ENCODE measurements at regions not wholly inside any gene's neighbourhood (a gene's known extent, or its start where the extent isn't known, plus 50 kb on each side); places are given as distances from the start of the nearest gene placed in this dataset.

DNA sequence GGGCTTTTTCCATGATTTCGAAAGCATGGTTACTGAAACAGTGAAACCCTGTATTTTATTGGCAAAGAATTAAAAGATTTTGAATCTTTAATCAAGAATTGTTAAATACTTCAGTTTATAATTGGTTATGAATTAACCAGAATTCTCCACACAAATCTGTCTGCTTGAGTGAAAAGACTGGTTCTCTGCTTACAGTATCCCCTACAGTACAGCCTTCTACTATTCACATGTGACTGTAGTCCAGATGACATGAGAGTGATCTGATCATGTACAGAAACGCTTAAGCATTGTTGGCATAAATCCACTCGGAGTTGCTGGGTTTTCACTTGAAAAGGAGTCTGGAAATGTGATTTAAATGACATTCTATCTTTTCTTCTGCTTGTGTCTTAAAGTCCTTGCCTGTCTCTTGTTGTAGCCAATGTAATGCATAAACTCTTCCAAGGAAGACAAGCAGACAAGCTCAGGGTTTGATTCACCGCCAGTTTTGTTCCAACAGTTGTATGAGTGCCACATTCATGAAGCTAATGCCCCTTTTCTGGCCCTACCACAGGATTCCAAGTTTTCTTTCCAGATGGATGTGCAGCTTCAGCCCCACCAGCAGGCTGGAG, 222.0 kb upstream of the LRIG3 start:
- Histone ChIP-seq H3K36me3 (ENCODE audit: control insufficient read depth, insufficient read depth, low read length) (no peaks in the 10 kb centered on the region), H3K9me3 (no peaks in the 10 kb centered on the region), H3K4me1 (no peaks in the 10 kb centered on the region), H3K4me3 (ENCODE audit: low read depth, low read length) (no peak overlapping the region), H3K27me3 (replicated peaks; ENCODE audit: control insufficient read depth, insufficient read depth, low read length) (no peaks in the 10 kb centered on the region)
- no peaks in the 10 kb centered on the region for H3K36me3 Mint-ChIP-seq (ENCODE audit: insufficient read depth, unreplicated experiment)
- no peak overlapping the region for H3K27ac Mint-ChIP-seq (ENCODE audit: unreplicated experiment)
- TF ChIP-seq, protein P1, sequence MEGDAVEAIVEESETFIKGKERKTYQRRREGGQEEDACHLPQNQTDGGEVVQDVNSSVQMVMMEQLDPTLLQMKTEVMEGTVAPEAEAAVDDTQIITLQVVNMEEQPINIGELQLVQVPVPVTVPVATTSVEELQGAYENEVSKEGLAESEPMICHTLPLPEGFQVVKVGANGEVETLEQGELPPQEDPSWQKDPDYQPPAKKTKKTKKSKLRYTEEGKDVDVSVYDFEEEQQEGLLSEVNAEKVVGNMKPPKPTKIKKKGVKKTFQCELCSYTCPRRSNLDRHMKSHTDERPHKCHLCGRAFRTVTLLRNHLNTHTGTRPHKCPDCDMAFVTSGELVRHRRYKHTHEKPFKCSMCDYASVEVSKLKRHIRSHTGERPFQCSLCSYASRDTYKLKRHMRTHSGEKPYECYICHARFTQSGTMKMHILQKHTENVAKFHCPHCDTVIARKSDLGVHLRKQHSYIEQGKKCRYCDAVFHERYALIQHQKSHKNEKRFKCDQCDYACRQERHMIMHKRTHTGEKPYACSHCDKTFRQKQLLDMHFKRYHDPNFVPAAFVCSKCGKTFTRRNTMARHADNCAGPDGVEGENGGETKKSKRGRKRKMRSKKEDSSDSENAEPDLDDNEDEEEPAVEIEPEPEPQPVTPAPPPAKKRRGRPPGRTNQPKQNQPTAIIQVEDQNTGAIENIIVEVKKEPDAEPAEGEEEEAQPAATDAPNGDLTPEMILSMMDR (IDR thresholded peaks at IDR 0.05; ENCODE audit: insufficient read depth in 1 of 2, low read depth in 1 of 2, low read length in 1 of 2, severe bottlenecking in 1 of 2, unreplicated experiment in 1 of 2): no peak
- no peak for DNase-seq
- H3K9me3 Mint-ChIP-seq (ENCODE audit: unreplicated experiment): no peaks in the 10 kb centered on the region
- H3K27me3 Mint-ChIP-seq (ENCODE audit: insufficient read depth, unreplicated experiment): no peaks in the 10 kb centered on the region
- no TSS peak for BruUV-seq (replicated peaks)
- intact Hi-C loops (cut with micrococcal nuclease; ENCODE audit: unreplicated experiment): no loop called here
- H3K4me1 Mint-ChIP-seq (ENCODE audit: low read depth, unreplicated experiment): no peaks in the 10 kb centered on the region
- CTCF ChIA-PET: no interaction called here
- POLR2A ChIA-PET: no interaction called here
- H3K4me3 Mint-ChIP-seq (ENCODE audit: unreplicated experiment): no peak overlapping the region

DNA sequence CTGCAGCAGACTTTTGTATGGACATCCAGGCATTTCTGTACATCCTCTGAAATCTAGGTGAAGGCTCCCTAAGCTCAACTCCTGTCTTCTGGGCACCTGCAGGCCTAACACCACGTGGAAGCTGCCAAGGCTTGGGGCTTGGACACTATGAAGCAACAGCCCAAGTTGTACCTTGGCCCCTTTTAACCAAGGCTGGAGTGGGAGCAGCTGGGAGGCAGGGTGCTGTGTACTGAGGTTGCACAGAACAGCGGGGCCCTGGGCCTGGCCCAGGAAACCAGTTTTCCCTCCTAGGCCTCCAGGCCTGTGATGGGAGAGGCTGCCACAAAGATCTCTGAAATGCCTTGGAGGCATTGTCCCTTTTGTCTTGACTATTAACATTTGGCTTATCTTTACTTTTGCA, 214.4 kb upstream of the LRIG3 start:
- H3K36me3 ChIP-seq (ENCODE audit: control insufficient read depth, insufficient read depth, low read length): no peaks in the 10 kb centered on the region
- H3K4me3 ChIP-seq (ENCODE audit: low read depth, low read length): no peak overlapping the region
- POLR2A ChIA-PET: no interaction called here
- no peaks in the 10 kb centered on the region for H3K4me1 ChIP-seq
- Mint-ChIP-seq H3K4me3 (ENCODE audit: unreplicated experiment) (no peak overlapping the region), H3K27ac (ENCODE audit: unreplicated experiment) (no peak overlapping the region), H3K9me3 (ENCODE audit: unreplicated experiment) (peaks cover 10% of the 10 kb centered on the region), H3K36me3 (ENCODE audit: insufficient read depth, unreplicated experiment) (no peaks in the 10 kb centered on the region), H3K4me1 (ENCODE audit: low read depth, unreplicated experiment) (no peaks in the 10 kb centered on the region), H3K27me3 (ENCODE audit: insufficient read depth, unreplicated experiment) (no peaks in the 10 kb centered on the region)
- TF ChIP-seq, protein P1 (IDR thresholded peaks at IDR 0.05; ENCODE audit: insufficient read depth in 1 of 2, low read depth in 1 of 2, low read length in 1 of 2, severe bottlenecking in 1 of 2, unreplicated experiment in 1 of 2): no peak
- BruUV-seq (replicated peaks): no TSS peak
- DNase-seq: no peak
- intact Hi-C loops (cut with micrococcal nuclease; ENCODE audit: unreplicated experiment): no loop called here
- H3K9me3 ChIP-seq: no peaks in the 10 kb centered on the region
- H3K27me3 ChIP-seq (replicated peaks; ENCODE audit: control insufficient read depth, insufficient read depth, low read length): no peaks in the 10 kb centered on the region
- CTCF ChIA-PET: no interaction called here

DNA sequence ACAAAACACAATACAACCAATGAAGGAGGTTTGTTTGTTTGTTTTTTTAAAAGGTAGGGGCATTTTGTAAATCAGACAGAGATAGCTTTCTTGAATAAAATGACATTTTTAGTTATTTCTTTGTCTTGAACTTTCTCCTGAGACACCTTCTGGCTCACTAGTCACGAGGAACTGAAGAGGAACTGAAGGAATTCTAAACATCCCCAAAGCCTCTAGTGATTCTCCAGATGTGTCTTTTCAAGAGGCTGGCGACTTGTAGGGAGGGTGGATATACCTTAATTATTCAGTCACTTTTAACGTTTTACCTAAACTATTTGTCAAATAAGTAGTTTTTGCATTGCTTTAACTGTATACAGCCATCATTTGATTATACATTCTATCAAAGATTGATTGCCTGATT, 211.2 kb upstream of the LRIG3 start:
- TF ChIP-seq, protein P1 (IDR thresholded peaks at IDR 0.05; ENCODE audit: insufficient read depth in 1 of 2, low read depth in 1 of 2, low read length in 1 of 2, severe bottlenecking in 1 of 2, unreplicated experiment in 1 of 2): no peak
- ChIA-PET CTCF (no interaction called here), POLR2A (no interaction called here)
- Mint-ChIP-seq H3K27me3 (ENCODE audit: insufficient read depth, unreplicated experiment) (peaks cover 3% of the 10 kb centered on the region), H3K36me3 (ENCODE audit: insufficient read depth, unreplicated experiment) (no peaks in the 10 kb centered on the region), H3K27ac (ENCODE audit: unreplicated experiment) (no peak overlapping the region), H3K4me3 (ENCODE audit: unreplicated experiment) (no peak overlapping the region), H3K4me1 (ENCODE audit: low read depth, unreplicated experiment) (no peaks in the 10 kb centered on the region), H3K9me3 (ENCODE audit: unreplicated experiment) (peaks cover 20% of the 10 kb centered on the region)
- no peak overlapping the region for H3K4me3 ChIP-seq (ENCODE audit: low read depth, low read length)
- no peak for DNase-seq
- H3K36me3 ChIP-seq (ENCODE audit: control insufficient read depth, insufficient read depth, low read length): no peaks in the 10 kb centered on the region
- H3K4me1 ChIP-seq: no peaks in the 10 kb centered on the region
- intact Hi-C loops (cut with micrococcal nuclease; ENCODE audit: unreplicated experiment): no loop called here
- no TSS peak for BruUV-seq (replicated peaks)
- H3K27me3 ChIP-seq (replicated peaks; ENCODE audit: control insufficient read depth, insufficient read depth, low read length): no peaks in the 10 kb centered on the region
- H3K9me3 ChIP-seq: no peaks in the 10 kb centered on the region

Measured in Caco-2 (cell line).